ENCODE measurements at regions not wholly inside any gene's neighbourhood (a gene's known extent, or its start where the extent isn't known, plus 50 kb on each side); places are given as distances from the start of the nearest gene placed in this dataset.

DNA sequence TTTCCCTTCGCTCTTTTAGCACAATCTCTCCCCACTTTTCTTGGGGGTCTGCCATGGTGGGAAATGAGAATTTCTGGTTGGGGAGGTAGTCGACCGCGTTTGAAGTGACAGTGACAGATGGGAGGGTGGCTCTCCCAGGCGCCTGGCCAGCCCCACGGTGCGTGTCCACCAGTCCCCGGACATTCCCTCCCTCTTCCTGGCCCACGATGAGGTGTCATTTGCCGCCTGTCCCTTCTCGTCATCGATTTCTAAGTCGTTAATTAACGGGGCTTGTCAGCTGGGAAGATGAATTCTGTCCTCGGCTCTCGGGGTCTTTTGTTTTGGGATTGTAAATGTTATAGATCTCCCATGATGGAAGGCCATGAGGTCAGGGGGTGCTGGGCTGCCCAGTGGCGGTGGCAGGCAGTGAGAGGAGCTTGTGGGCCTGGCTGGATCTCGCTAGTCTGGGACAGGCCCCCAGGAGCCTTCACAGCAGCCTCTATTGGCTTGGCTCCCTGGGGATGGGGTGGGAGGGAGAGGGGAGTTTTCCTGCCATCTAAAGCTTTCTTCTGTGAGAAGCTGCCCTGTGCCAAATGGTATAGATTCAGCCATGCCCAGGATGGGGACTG lies 164.2 kb downstream of the MRM1 start:
- DNase-seq, result no peak

GRCh38 chr17:36768394-36768793 lies 167.0 kb downstream of the MRM1 start:
- no peak for DNase-seq

GRCh38 chr17:36773039-36773438 lies 164.2 kb upstream of the LHX1 start:
- no peak for DNase-seq

GRCh38 chr17:36777118-36777517 lies 160.2 kb upstream of the LHX1 start:
- DNase-seq, result no peak

DNA sequence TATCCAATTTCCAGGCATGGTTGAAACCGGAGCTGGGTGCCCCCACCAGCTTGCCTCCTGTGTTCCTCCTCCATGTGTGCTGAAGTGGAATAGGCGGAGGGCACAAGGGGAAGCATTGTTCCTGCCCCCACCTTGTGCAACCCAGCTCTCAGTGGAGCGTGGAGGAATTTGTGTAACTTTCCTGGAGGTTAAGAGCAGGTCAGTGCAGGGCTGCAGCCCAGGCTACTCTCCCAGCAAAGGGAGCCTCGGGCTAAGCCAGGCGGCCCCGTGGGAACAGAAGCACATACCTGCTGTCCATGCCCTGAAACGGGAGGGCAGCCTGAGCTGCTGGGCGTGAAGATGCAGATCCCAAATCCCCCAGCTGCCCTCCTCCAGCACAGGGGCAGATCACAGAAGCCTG lies 158.8 kb upstream of the LHX1 start:
- DNase-seq, result no peak

- DNase-seq, result no peak
Measured at GRCh38 chr17:36779550-36779949, 157.7 kb upstream of the LHX1 start.

DNA sequence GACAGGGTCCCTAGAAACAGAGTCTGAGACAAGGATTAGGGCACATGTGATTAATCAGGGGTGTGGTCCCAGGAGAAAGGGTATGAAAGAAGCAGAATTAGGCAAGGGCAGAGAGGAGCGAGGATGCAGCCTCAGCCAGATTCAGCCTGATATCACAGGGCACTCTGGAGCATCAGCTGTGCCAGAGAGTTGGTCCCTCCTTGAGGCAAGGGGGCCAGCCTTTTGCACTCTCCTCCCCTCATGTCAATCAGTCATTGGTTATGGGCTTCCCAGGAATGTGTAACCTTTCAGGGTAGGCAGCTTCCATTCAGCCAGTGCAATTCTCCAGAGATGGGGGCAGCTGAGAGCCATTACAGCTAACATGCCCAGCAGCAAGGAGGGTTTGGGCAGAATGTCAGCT lies 152.6 kb upstream of the LHX1 start:
- DNase-seq, result no peak

DNA sequence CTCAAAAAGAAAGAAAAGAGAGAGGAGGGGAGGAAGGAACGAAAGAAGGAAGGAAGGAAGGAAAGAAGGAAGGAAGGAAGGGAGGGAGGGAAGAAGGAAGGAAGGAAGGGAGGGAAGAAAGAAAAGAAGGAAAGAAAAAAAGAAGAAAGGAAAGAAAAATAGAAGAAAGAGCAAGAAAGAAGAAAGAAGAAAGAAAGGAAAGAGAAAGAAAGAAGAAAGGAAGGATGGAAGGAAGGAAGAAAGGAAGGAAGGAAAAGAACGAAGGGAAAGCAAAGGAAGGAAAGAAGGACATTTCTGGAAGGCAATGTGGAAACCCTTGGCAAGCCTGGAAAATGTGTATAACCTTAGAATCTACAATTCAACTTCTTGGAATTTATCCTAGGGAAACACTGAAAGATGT lies 150.4 kb upstream of the LHX1 start:
- no peak for DNase-seq

- no peak for DNase-seq
Measured at GRCh38 chr17:36791150-36791941, 145.9 kb upstream of the LHX1 start.

GRCh38 chr17:36791942-36792475 lies 145.3 kb upstream of the LHX1 start:
- no peak for DNase-seq

DNA sequence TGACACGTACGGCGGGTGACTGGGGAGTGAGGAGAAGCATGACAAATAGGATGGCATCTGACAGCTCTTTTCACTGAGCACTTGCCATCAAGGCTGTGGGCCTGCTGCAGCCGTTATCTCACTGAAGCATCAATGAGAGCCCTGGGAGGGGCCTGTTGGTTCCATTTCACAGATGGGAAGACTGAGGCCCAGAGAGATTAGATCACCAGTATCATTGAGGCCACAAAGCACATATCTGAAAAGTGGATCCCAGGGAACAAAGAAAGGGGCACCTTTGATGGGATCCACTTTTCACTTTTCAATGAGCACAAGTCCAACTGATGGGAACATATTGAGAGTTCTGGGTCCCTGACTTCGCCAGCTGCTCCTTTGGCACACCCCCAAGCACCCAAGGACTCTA lies 144.4 kb upstream of the LHX1 start:
- no peak for DNase-seq

DNA sequence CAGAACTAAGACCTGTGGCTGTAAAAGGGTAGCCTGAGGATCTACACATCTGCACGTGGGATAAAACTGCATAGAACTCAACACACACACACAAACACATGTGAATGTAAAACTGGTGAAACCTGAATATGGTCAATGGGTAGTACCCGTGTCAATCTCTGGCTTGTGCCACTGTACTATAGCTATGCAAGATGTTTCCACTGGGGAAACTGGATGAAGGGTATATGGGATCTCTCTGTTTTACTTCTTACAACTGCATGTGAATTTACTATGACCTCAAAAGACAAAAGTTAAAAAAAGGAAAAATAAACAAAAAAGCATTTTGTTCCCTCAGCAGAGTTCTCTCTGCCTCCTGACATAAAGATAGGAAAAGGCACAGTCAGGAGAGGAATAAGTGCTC lies 143.3 kb upstream of the LHX1 start:
- no peak for DNase-seq

DNA sequence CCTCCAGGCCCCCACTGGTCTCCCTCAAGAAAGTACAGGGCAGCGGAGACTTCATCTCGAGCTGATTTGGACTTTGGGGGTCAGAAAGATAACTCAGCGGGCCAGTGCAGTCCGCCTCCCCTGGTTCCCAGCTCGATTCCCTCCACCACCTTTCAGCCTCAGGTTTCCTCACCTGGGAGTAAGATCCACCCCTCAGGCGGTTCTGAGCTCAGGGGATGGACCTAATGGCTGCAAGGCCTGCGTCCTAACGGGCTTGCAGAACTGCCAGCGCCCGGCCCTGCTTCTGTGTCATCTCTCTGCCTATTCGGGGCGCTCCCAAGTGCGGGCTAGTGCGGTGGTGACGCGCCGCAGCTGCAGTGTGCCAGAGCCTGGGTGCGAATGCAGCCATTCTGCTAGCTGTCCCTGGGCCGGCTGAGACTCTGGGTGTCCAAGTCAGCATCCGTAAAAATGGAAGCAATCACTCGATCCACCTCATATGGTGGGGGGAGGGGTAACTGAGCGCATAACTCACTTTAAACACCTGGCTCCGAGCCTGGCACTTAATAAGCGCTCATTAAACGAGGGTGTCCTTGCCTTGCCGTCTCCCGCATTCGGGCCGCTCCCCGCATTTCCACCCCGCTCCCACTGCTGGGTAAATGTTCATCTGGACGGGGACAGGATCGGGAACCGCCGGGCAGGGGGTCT lies 129.6 kb upstream of the LHX1 start:
- DNase-seq, result no peak

DNA sequence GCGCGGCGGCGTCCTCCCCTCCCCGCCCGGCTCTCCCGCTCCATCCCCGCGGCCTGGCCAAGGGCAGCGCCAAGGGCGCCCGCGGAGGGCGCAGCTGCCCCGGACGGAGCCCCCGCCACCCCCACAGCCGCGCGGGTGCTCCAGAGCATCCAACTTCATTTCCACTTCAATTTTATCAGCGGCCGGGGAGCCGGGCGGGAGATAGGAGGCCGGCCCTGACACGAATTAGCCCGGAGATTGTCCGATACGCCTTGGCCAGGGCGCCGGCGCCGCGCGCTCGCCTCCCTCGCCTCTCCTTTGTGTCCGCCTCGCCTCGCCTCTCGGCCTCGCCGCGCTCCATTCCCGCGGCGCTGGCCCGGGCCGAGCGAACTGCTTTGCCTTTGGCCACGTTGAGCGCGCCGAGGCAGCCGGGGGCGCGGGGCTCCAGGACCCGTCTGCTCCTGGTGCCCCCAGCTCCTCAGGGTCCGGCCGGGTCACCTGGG lies 129.1 kb upstream of the LHX1 start:
- DNase-seq, result no peak

GRCh38 chr17:36812762-36813161 lies 124.5 kb upstream of the LHX1 start:
- DNase-seq, result no peak

DNA sequence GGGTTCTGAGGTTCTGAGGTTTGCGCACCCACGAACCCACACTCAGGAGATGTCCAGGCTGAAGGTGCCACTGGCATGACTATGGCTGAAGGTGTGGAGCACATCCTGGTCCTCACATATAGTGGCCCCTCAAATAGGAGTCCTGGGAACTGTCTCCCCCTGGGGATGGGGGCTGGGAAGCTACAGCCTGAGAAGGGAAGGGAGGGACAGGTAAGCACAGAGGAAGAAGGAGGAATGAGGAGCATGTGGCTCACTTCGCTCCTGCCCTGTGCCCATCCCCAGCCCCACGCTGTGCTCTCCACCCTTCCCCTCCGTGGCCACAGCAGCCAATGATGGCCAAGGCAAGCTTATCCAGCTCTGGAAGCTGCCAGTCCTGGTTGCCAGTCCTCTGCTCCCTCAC lies 123.9 kb upstream of the LHX1 start:
- DNase-seq, result no peak

DNA sequence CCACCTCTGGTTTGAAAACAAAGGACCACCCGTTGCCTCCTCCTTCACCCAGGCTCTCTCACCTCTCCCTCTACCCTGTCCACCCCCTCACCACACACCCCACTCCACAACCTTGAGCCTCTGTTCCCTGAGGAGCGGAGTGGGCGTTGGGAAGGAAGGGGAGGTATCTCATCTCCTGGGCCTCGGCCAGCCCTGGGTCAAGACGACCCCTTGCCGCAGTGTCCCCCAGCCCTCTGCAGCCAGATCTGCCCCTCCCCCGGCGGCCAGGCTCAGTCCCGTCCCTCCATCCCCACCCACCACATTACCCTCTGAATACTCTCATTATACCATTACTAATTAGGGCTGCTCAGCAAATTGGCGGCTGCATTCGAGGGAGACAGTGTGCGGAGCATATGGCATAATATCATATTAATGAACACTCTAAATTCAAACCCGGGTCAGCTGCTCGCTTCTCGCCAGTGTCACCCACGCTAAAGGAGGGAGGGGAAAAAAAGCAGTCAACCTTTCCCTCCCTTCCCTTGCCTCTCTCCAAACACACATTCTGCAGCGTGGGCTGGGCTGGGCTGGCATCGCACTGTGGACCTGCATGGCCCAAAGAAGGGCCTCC lies 123.2 kb upstream of the LHX1 start:
- DNase-seq, result no peak

- DNase-seq, result no peak
Measured at GRCh38 chr17:36814958-36815357, 122.3 kb upstream of the LHX1 start.

DNA sequence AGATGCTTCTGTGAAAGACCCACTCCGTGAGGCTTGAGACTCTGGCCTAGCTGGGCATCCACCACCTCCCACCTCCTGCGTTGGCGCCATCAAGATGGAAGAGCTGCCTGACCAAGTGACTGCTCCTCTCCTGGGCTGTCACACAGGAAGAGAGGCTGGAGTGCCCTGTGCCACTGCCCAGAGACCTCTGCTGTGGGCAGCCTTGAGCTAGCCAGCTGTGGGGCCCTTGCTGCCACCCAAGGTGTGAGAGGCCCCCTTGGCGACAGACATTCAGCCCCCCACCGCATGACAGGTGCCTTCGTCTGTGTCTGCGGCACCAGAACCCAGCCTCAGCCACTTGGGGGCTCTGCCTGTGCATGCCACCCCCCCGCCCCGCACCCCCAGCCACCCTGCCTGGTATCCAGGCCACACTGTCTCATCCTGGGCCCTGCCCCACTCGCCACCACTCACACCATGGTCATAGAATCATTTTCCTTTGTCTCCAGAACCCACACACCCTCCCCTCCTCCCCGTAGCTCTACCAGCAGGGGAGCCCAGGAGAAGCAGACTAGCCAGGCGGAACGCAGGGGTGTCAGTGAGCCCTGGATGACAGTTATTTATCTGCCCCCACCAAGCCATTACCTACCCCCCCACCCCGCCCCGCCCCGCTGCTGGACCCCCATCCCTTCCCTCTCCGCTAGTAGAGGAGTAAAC lies 120.9 kb upstream of the LHX1 start:
- DNase-seq, result no peak

DNA sequence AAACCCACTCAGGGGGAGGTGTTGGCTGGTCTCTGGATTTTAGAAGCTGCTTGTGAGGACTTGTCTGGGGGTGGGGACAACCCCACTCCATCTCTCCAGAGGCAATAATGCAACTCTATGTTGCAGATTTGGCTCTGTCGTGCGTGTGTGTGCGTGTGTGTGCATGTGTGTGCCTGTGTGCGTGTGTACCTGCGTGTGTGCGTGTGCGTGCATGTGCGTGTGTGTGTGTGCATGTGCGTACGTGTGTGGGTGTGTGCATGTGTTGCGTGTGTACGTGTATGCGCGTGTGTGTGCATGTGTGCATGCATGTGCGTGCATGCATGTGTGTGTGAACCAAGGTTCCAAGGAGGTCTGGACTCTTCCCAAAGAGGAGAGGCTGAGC lies 120.4 kb upstream of the LHX1 start:
- no peak for DNase-seq

- no peak for DNase-seq
Measured at GRCh38 chr17:36817483-36818048, 119.7 kb upstream of the LHX1 start.

GRCh38 chr17:36818134-36818825 lies 119.0 kb upstream of the LHX1 start:
- no peak for DNase-seq

Measured in T1000 (cell line).